Right atrium auricular region (tissue), 2 donors: ENCODE measurements at regions not wholly inside any gene's neighbourhood (a gene's known extent, or its start where the extent isn't known, plus 50 kb on each side); places are given as distances from the start of the nearest gene placed in this dataset.

Experiments used
- DNase-seq: peaks from one replicate; pipeline ENCODE4 v3.0.0-alpha.2; 2019; ENCODE audit warnings: low spot score
- H3K27ac ChIP-seq, 2 donors: fragments of 200-600 bp; sonication (generic); 1 replicate in 1 of 2; 2 replicates in 1 of 2; pipeline ENCODE4 v1.5.1; 2016 to 2019
- H3K27me3 ChIP-seq, 2 donors: fragments of 200-600 bp; sonication (generic); one replicate each; pipeline versions ENCODE4 v1.5.1 to v1.6.0; 2017 to 2019
- H3K36me3 ChIP-seq: fragments of 200-600 bp; sonication (generic); one replicate; pipeline ENCODE4 v1.5.1; 2016
- H3K4me1 ChIP-seq, 2 donors: fragments of 200-600 bp; sonication (generic); one replicate each; pipeline versions ENCODE4 v1.5.1 to v1.6.0; 2017 to 2019
- H3K4me3 ChIP-seq, 2 donors: fragments of 200-600 bp; sonication (generic); 1 replicate in 1 of 2; 2 replicates in 1 of 2; pipeline ENCODE4 v1.5.1; 2017 to 2019; ENCODE audit warnings: mild to moderate bottlenecking in 1 of 2, moderate library complexity in 1 of 2
- H3K9me3 ChIP-seq, 2 donors: fragments of 200-600 bp; sonication (generic); one replicate each; pipeline ENCODE4 v1.5.1; 2019
- TF ChIP-seq, protein P1 (sequence below), 2 donors: fragments of 200-600 bp; sonication (generic); IDR thresholded peaks; one replicate each; pipeline ENCODE4 v1.5.1; 2019; ENCODE audit warnings: antibody characterized with exemption in 2 of 2

DNA sequence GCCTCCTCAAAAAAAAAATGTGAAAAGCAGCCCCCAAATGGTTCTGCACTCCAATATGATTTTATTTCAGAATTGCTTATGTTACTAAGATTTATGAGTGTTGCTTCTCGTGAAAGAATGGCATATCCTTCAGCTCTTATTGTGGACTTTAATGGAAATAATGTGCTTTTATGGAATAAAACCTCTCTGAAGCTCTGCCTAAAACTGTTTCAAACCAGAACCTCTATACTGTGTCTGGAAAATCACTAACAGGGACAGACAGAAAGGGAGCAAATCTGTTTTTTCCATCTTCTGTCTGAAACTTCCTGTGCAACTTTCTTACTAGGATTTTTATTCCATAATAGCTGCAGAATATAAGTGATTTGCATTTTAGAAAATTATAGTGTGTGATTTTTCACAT is 493.1 kb downstream of the ANKRD50 start:
- Histone ChIP-seq H3K4me1 (no peaks in the 10 kb centered on the region), H3K36me3 (no peaks in the 10 kb centered on the region), H3K4me3 (no peak overlapping the region), H3K9me3 (no peaks in the 10 kb centered on the region), H3K27ac (no peak overlapping the region), H3K27me3 (no peaks in the 10 kb centered on the region)
- TF ChIP-seq, protein P1, sequence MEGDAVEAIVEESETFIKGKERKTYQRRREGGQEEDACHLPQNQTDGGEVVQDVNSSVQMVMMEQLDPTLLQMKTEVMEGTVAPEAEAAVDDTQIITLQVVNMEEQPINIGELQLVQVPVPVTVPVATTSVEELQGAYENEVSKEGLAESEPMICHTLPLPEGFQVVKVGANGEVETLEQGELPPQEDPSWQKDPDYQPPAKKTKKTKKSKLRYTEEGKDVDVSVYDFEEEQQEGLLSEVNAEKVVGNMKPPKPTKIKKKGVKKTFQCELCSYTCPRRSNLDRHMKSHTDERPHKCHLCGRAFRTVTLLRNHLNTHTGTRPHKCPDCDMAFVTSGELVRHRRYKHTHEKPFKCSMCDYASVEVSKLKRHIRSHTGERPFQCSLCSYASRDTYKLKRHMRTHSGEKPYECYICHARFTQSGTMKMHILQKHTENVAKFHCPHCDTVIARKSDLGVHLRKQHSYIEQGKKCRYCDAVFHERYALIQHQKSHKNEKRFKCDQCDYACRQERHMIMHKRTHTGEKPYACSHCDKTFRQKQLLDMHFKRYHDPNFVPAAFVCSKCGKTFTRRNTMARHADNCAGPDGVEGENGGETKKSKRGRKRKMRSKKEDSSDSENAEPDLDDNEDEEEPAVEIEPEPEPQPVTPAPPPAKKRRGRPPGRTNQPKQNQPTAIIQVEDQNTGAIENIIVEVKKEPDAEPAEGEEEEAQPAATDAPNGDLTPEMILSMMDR (IDR thresholded peaks at IDR 0.05), result no peak
- DNase-seq, result no peak

DNA sequence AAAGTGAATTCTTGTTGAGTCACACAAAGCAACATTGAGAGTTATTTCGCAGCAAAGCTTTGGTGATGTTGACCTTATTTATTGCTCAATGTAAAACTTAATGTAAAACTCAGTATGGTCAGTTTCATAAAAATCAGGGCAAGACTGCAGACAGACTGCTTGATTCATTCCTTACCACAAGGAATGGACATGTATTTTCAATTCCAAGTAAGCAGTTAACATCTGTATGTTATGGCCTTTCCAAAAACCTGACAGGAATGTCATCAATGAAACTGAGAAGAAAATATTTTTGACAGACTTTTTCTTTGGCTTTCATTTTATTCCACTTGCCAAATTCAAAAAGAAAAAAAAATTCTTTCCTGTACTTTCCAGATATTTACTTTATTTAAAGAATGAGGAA is 488.3 kb downstream of the ANKRD50 start:
- Histone ChIP-seq H3K4me3 (no peak overlapping the region), H3K27me3 (no peaks in the 10 kb centered on the region), H3K4me1 (no peaks in the 10 kb centered on the region), H3K36me3 (no peaks in the 10 kb centered on the region), H3K9me3 (peaks cover 0 to 22% of the 10 kb centered on the region in 2 donors), H3K27ac (no peak overlapping the region)
- DNase-seq, result no peak
- TF ChIP-seq, protein P1 (IDR thresholded peaks at IDR 0.05), result no peak

DNA sequence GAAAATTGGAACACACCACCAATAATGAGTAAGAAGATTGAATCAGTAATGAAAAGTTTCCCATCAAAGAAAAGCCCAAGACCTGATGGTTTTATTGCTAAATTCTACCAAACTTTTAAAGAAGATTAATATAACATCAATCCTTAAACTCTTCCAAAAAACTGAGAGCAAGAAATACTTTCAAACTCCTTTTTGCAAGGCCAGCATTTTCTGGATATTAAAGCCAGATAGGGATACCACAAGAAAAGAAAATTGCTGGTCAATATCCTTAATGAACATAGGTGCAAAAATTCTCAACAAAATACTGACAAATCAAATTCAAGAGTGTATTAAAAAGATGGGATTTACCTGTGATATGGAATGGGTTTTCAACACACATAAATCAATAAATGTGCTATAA is 484.6 kb downstream of the ANKRD50 start:
- no peak for DNase-seq
- Histone ChIP-seq H3K27ac (no peak overlapping the region), H3K36me3 (no peaks in the 10 kb centered on the region), H3K4me1 (no peaks in the 10 kb centered on the region), H3K27me3 (no peaks in the 10 kb centered on the region), H3K4me3 (no peak overlapping the region), H3K9me3 (peaks cover 0 to 22% of the 10 kb centered on the region in 2 donors)
- TF ChIP-seq, protein P1 (IDR thresholded peaks at IDR 0.05), result no peak

DNA sequence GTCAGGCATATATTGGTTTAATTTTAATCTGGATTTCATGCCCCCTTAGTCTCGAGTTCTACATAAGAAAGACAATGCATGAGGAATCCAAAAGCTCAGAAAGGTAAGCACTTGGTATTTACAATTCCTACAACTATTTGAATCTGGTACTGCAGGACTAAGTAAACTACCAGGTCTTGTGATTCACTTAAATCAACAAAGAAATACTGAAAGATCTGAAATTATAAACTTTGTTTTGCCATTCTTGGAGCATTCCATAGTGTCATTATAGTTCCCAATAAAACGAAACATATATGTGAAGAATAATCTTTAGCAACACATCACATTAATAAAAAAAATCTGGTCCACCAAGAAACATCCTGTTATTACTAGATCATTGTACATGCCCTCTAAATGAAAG is 482.3 kb downstream of the ANKRD50 start:
- no peaks in the 10 kb centered on the region for H3K36me3 ChIP-seq
- no peak for DNase-seq
- H3K4me3 ChIP-seq, result no peak overlapping the region
- TF ChIP-seq, protein P1 (IDR thresholded peaks at IDR 0.05), result no peak
- no peaks in the 10 kb centered on the region for H3K4me1 ChIP-seq
- no peak overlapping the region for H3K27ac ChIP-seq
- no peaks in the 10 kb centered on the region for H3K27me3 ChIP-seq
- peaks cover 0 to 18% of the 10 kb centered on the region in 2 donors for H3K9me3 ChIP-seq

DNA sequence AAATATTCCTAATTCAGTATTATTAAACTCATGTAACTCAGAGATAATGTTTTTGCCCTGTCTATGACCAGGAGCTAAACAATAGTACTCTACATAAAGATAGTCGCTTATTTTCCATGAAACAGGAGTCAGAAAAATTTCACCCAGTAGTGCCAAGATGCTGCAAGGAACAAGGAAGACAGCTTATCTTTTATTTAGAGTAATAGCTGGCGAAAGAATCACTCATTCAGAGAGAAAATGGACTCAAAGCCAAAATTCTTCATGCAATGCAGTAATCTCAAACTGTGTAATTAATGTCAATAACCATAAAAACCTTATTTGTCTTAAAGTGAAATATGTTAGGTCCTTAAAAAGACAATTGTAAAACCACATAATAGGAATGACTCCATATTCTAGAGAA is 477.8 kb downstream of the ANKRD50 start:
- Histone ChIP-seq H3K9me3 (no peaks in the 10 kb centered on the region), H3K27ac (no peak overlapping the region), H3K36me3 (no peaks in the 10 kb centered on the region), H3K27me3 (no peaks in the 10 kb centered on the region), H3K4me3 (no peak overlapping the region), H3K4me1 (no peaks in the 10 kb centered on the region)
- DNase-seq, result no peak
- TF ChIP-seq, protein P1 (IDR thresholded peaks at IDR 0.05), result no peak

DNA sequence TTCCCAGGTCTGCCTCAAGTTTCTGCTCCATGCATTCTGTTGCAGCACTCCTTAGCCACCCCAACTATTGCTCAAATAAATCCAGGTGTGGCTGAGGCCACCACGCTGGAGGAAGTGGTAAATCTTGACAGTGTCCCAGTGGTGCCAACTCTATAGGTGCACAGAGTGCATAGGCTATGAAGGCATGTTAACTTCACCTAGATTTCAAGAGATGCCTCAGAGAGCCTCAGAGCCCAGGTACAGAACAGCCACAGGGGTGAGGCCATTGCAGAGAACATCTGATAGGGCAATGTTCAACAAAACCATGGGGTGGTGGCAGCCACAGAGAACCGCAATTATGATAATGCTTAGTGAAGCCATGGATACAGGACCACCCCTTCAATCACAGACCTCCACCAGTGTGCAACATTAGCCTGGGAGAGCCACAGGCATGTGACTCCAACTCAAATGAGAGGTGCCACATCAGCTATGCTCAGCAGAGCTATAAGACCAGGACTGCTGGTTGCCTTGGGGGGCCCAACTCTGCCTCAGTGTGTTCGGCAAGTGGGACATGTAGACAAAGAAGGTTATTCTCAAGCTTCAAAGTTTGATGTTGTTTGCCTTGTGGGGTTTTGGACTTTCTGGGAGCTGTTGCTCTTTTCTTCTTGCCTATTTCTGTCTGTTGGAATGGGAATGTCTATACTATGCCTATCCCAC is 468.7 kb downstream of the ANKRD50 start:
- DNase-seq, result no peak
- H3K27ac ChIP-seq, result no peak overlapping the region
- no peak overlapping the region for H3K4me3 ChIP-seq
- no peaks in the 10 kb centered on the region for H3K4me1 ChIP-seq
- H3K36me3 ChIP-seq, result no peaks in the 10 kb centered on the region
- TF ChIP-seq, protein P1 (IDR thresholded peaks at IDR 0.05), result no peak
- no peaks in the 10 kb centered on the region for H3K27me3 ChIP-seq
- no peaks in the 10 kb centered on the region for H3K9me3 ChIP-seq
